K562 (cell line): ENCODE measurements at regions not wholly inside any gene's neighbourhood (a gene's known extent, or its start where the extent isn't known, plus 50 kb on each side); places are given as distances from the start of the nearest gene placed in this dataset.

Experiments
- ESRRA ChIP-seq: fragments of 450-650 bp; IDR thresholded peaks from 2 replicates; pipeline ENCODE4 v1.6.1; 2014; ENCODE audit warnings: low read depth, mild to moderate bottlenecking, moderate library complexity, borderline replicate concordance
- EZH2 ChIP-seq: IDR thresholded peaks from 2 replicates; pipeline ENCODE4 v1.6.1; 2012; ENCODE audit warnings: low read depth, mild to moderate bottlenecking, inconsistent platforms, low read length, borderline replicate concordance
- MTA2 ChIP-seq: fragments of 450-650 bp; IDR thresholded peaks from 2 replicates; pipeline ENCODE4 v1.6.1; 2016; ENCODE audit warnings: low read depth
- MYC ChIP-seq, 2 experiments: fragments of 250-450 bp in 1 of 2; sonication (Bioruptor Pico) in 1 of 2; IDR thresholded peaks; 2 replicates each; pipeline versions ENCODE4 v1.5.1 to v1.6.1; 2012 to 2021; ENCODE audit warnings: low read depth in 2 of 2, borderline replicate concordance in 1 of 2, improper control_type of control experiment in 1 of 2, low read length in 1 of 2, mild to moderate bottlenecking in 1 of 2, moderate library complexity in 1 of 2
- RAD21 ChIP-seq, 2 experiments: fragments of 250-450 bp in 1 of 2; fragments of 450-650 bp in 1 of 2; sonication (Bioruptor Pico) in 1 of 2; formaldehyde crosslinking in 1 of 2; IDR thresholded peaks in 1 of 2; conservative IDR thresholded peaks in 1 of 2; 2 replicates each; pipeline versions ENCODE4 v1.4.0 to v1.8.0; 2020 to 2022; ENCODE audit warnings: mild to moderate bottlenecking in 2 of 2, moderate library complexity in 1 of 2
- ZZZ3 ChIP-seq: fragments of 450-650 bp; IDR thresholded peaks from 2 replicates; pipeline ENCODE4 v1.6.1; 2016; ENCODE audit warnings: antibody characterized with exemption, mild to moderate bottlenecking, moderate library complexity
- TF ChIP-seq, protein P1 (sequence below): conservative IDR thresholded peaks from 2 replicates; pipeline ENCODE4 v1.6.1; 2011; ENCODE audit warnings: low read depth, mild to moderate bottlenecking, low read length; ENCODE audit not compliant: control insufficient read depth
- TF ChIP-seq, protein P2 (sequence below): sonication (generic); formaldehyde crosslinking; IDR thresholded peaks from 2 replicates; pipeline ENCODE4 v1.8.0; 2022; ENCODE audit warnings: mild to moderate bottlenecking, missing genetic modification reagents

DNA sequence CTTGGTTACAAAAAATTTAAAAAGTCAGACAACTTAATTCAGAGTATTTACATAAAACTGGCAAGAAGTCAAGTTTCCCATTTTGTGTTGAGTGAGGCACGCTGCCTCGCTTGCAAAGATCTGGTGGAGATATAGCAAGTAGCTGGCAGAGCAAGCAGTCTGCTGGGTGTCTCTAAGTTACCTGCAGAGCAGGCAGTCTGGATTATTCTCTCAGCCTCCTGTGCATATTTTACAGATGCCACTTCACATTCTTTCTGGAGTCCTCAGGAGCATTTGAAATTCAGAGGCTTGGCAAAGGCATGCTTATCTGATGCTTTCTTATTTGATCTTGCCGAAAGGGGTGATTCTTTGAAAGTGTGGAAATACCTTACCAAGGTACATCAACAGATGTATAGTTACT is 640.4 kb upstream of the ADGRL4 start:
- TF ChIP-seq, protein P1, sequence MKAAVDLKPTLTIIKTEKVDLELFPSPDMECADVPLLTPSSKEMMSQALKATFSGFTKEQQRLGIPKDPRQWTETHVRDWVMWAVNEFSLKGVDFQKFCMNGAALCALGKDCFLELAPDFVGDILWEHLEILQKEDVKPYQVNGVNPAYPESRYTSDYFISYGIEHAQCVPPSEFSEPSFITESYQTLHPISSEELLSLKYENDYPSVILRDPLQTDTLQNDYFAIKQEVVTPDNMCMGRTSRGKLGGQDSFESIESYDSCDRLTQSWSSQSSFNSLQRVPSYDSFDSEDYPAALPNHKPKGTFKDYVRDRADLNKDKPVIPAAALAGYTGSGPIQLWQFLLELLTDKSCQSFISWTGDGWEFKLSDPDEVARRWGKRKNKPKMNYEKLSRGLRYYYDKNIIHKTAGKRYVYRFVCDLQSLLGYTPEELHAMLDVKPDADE, result no peak
- TF ChIP-seq, protein P2, sequence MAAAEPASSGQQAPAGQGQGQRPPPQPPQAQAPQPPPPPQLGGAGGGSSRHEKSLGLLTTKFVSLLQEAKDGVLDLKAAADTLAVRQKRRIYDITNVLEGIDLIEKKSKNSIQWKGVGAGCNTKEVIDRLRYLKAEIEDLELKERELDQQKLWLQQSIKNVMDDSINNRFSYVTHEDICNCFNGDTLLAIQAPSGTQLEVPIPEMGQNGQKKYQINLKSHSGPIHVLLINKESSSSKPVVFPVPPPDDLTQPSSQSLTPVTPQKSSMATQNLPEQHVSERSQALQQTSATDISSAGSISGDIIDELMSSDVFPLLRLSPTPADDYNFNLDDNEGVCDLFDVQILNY (CRISPR knock-in tag), result no peak
- TF ChIP-seq EZH2 (no peak), RAD21 (CRISPR knock-in tag; conservative IDR thresholded peaks at IDR 0.05 in 1 of 2, IDR thresholded peaks at IDR 0.05 in 1 of 2) (no peak), ESRRA (no peak), MTA2 (no peak), ZZZ3 (no peak), MYC (IDR thresholded peaks at IDR 0.05; ENCODE audit: low read depth, low read length) (no peak), MYC (CRISPR knock-in tag; IDR thresholded peaks at IDR 0.05; ENCODE audit: borderline replicate concordance, low read depth) (no peak)
